GM12878 (cell line): ENCODE measurements at regions not wholly inside any gene's neighbourhood (a gene's known extent, or its start where the extent isn't known, plus 50 kb on each side); places are given as distances from the start of the nearest gene placed in this dataset.

Experiments
- HCFC1 ChIP-seq: fragments of 150-350 bp; IDR thresholded peaks from 2 replicates; pipeline ENCODE4 v1.6.1; 2014; ENCODE audit warnings: low read length
- NR2F1 ChIP-seq: fragments of 450-650 bp; conservative IDR thresholded peaks from 2 replicates; pipeline ENCODE4 v1.6.1; 2017; ENCODE audit warnings: mild to moderate bottlenecking
- TF ChIP-seq, protein P1 (sequence below), 3 experiments: IDR thresholded peaks in 2 of 3; conservative IDR thresholded peaks in 1 of 3; 2 replicates each; pipeline ENCODE4 v1.5.1; 2011; ENCODE audit warnings: low read depth in 3 of 3, low read length in 3 of 3, mild to moderate bottlenecking in 3 of 3, control low read depth in 2 of 3, moderate library complexity in 2 of 3, inconsistent platforms in 1 of 3, mixed read lengths in 1 of 3; ENCODE audit not compliant: control insufficient read depth in 2 of 3, insufficient read depth in 1 of 3; ENCODE audit errors: extremely low read depth in 1 of 3

DNA sequence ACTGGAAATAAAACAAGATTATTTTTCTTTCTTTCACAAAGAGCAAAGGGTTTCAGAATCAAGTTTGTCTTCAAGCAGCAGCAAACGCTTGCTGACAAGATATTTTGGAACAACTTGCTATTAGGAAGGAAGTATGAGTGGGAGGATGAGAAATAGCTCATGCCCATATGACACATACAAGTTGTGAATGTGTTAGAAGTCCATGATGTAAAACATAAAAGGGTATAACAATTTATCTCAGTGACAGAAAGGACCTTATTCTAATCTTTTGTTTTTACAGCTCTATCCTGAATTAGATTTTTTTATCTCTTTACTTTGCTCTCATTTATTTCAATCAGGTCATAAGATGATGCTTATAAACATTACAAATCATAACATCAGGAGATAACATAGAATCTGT lies 516.6 kb upstream of the MEF2C start:
- no peak for TF ChIP-seq HCFC1
- TF ChIP-seq, protein P1, sequence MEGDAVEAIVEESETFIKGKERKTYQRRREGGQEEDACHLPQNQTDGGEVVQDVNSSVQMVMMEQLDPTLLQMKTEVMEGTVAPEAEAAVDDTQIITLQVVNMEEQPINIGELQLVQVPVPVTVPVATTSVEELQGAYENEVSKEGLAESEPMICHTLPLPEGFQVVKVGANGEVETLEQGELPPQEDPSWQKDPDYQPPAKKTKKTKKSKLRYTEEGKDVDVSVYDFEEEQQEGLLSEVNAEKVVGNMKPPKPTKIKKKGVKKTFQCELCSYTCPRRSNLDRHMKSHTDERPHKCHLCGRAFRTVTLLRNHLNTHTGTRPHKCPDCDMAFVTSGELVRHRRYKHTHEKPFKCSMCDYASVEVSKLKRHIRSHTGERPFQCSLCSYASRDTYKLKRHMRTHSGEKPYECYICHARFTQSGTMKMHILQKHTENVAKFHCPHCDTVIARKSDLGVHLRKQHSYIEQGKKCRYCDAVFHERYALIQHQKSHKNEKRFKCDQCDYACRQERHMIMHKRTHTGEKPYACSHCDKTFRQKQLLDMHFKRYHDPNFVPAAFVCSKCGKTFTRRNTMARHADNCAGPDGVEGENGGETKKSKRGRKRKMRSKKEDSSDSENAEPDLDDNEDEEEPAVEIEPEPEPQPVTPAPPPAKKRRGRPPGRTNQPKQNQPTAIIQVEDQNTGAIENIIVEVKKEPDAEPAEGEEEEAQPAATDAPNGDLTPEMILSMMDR (IDR thresholded peaks at IDR 0.05 in 2 of 3, conservative IDR thresholded peaks at IDR 0.05 in 1 of 3; ENCODE audit: control insufficient read depth in 2 of 3, extremely low read depth in 1 of 3, insufficient read depth in 1 of 3, low read depth in 3 of 3, low read length in 3 of 3): no peak
- no peak for TF ChIP-seq NR2F1
